HCT116 (cell line): ENCODE measurements at regions not wholly inside any gene's neighbourhood (a gene's known extent, or its start where the extent isn't known, plus 50 kb on each side); places are given as distances from the start of the nearest gene placed in this dataset.

Experiments
- ATAC-seq: fragments of 200-7000 bp; cut with Tn5 transposase; 2 replicates; pipeline ENCODE4 v1.9.1; 2020; ENCODE audit warnings: mild to moderate bottlenecking, moderate library complexity
- BruUV-seq: library from RNA; stranded (reverse); fragments of 400-500 nt; replicated peaks from 2 replicates; lab custom pipeline; 2021; lab: Mats Ljungman, UMichigan
- CTCF ChIA-PET: fragments of 300-600 bp; sonication (Branson Sonifier 250); formaldehyde crosslinking; loops from one replicate; lab custom pipeline; 2021; ENCODE audit warnings: antibody characterized with exemption; lab: Charles Lee
- POLR2A ChIA-PET: fragments of 300-600, 350-600 bp; sonication (Branson Sonifier 250); formaldehyde crosslinking; loops from one replicate; lab custom pipeline; 2021; ENCODE audit warnings: antibody characterized with exemption; lab: Charles Lee
- RAD21 ChIA-PET, 2 experiments: fragments of 300-600 bp; sonication (Branson Sonifier 250); formaldehyde crosslinking; loops; one replicate each; lab custom pipeline; 2023; ENCODE audit warnings: low total read pairs in 2 of 2; ENCODE audit not compliant: uncharacterized antibody in 2 of 2, unreplicated experiment in 2 of 2, low non-redundant PET in 1 of 2; lab: Charles Lee
- DNase-seq: peaks from one replicate; pipeline ENCODE4 v3.0.0-alpha.2; 2010; ENCODE audit warnings: low read depth, low spot score
- H2AFZ ChIP-seq: fragments of 200-600 bp; shearing (Covaris generic), sonication (generic); 2 replicates; pipeline ENCODE4 v1.6.1; 2017; ENCODE audit warnings: low read depth, mixed run types, mixed read lengths, antibody characterized with exemption, low read length; ENCODE audit not compliant: poor library complexity, severe bottlenecking
- H3K27ac ChIP-seq: 2 replicates; pipeline ENCODE4 v1.5.1; 2012; ENCODE audit warnings: low read depth, low read length
- H3K27me3 ChIP-seq: fragments of 200-600 bp; sonication (generic); 2 replicates; pipeline ENCODE4 v1.6.1; 2016; ENCODE audit warnings: mixed run types, low read length, mixed read lengths; ENCODE audit not compliant: insufficient read depth
- H3K36me3 ChIP-seq, 2 experiments: fragments of 200-500 bp in 1 of 2; fragments of 200-600 bp in 1 of 2; sonication (Bioruptor generic) in 1 of 2; sonication (generic) in 1 of 2; 2 replicates each; pipeline versions ENCODE4 v1.5.1 to v1.6.1; 2014 to 2016; ENCODE audit warnings: low read length in 2 of 2, inconsistent platforms in 1 of 2, mixed read lengths in 1 of 2, mixed run types in 1 of 2; ENCODE audit not compliant: insufficient read depth in 2 of 2, control insufficient read depth in 1 of 2
- H3K4me1 ChIP-seq, 2 experiments: fragments of 200-600 bp in 1 of 2; sonication (generic) in 1 of 2; 2 replicates each; pipeline versions ENCODE4 v1.5.1 to v1.6.1; 2012 to 2017; ENCODE audit warnings: low read length in 2 of 2, inconsistent platforms in 1 of 2, mild to moderate bottlenecking in 1 of 2, mixed read lengths in 1 of 2, mixed run types in 1 of 2, moderate library complexity in 1 of 2; ENCODE audit not compliant: insufficient read depth in 2 of 2, control insufficient read depth in 1 of 2
- H3K4me2 ChIP-seq: fragments of 200-600 bp; sonication (generic); 2 replicates; pipeline ENCODE4 v1.6.1; 2017; ENCODE audit warnings: mixed run types, low read length, mixed read lengths
- H3K4me3 ChIP-seq, 2 experiments: fragments of 200-600 bp in 1 of 2; sonication (generic) in 1 of 2; replicated peaks in 1 of 2; 2 replicates each; pipeline ENCODE4 v1.5.1; 2011 to 2016; ENCODE audit warnings: low read length in 2 of 2, control low read depth in 1 of 2, low read depth in 1 of 2, mild to moderate bottlenecking in 1 of 2, mixed read lengths in 1 of 2, mixed run types in 1 of 2
- H3K79me2 ChIP-seq: fragments of 200-600 bp; sonication (generic); 2 replicates; pipeline ENCODE4 v1.6.1; 2017; ENCODE audit warnings: mild to moderate bottlenecking, mixed run types, low read length, moderate library complexity, mixed read lengths; ENCODE audit not compliant: insufficient read depth
- H3K9ac ChIP-seq: fragments of 200-600 bp; sonication (generic); 2 replicates; pipeline ENCODE4 v1.6.1; 2016; ENCODE audit warnings: low read length, mixed read lengths
- H3K9me2 ChIP-seq: fragments of 200-600 bp; sonication (generic), shearing (Covaris generic); 2 replicates; pipeline ENCODE4 v1.6.1; 2017; ENCODE audit warnings: mixed run types, mild to moderate bottlenecking, moderate library complexity; ENCODE audit not compliant: insufficient read depth
- H3K9me3 ChIP-seq, 2 experiments: fragments of 200-500 bp in 1 of 2; fragments of 200-600 bp in 1 of 2; sonication (Bioruptor generic) in 1 of 2; sonication (generic) in 1 of 2; 2 replicates each; pipeline ENCODE4 v1.6.1; 2014 to 2017; ENCODE audit warnings: low read length in 2 of 2, mixed read lengths in 2 of 2, inconsistent platforms in 1 of 2, low read depth in 1 of 2, mild to moderate bottlenecking in 1 of 2, mixed run types in 1 of 2, moderate library complexity in 1 of 2; ENCODE audit not compliant: control insufficient read depth in 1 of 2, insufficient read depth in 1 of 2
- H4K20me1 ChIP-seq: fragments of 200-600 bp; sonication (generic), shearing (Covaris generic); 2 replicates; pipeline ENCODE4 v1.6.1; 2017; ENCODE audit warnings: mixed run types, mild to moderate bottlenecking, moderate library complexity; ENCODE audit not compliant: insufficient read depth
- CBX3 ChIP-seq: IDR thresholded peaks from 2 replicates; pipeline ENCODE4 v1.6.1; 2012; ENCODE audit warnings: low read depth
- CEBPB ChIP-seq: IDR thresholded peaks from 2 replicates; pipeline ENCODE4 v1.6.1; 2012; ENCODE audit warnings: low read depth
- CTCF ChIP-seq, 3 experiments: fragments of 200-600 bp in 1 of 3; sonication (generic) in 1 of 3; IDR thresholded peaks in 2 of 3; conservative IDR thresholded peaks in 1 of 3; 2 replicates each; pipeline ENCODE4 v1.5.1; 2012 to 2017; ENCODE audit warnings: low read depth in 2 of 3, low read length in 2 of 3, antibody characterized with exemption in 1 of 3, borderline replicate concordance in 1 of 3, control low read depth in 1 of 3, mild to moderate bottlenecking in 1 of 3, mixed read lengths in 1 of 3, mixed run types in 1 of 3, moderate library complexity in 1 of 3; ENCODE audit not compliant: insufficient read depth in 1 of 3
- EGR1 ChIP-seq: IDR thresholded peaks from 2 replicates; pipeline ENCODE4 v1.6.1; 2012; ENCODE audit warnings: low read depth
- ELF1 ChIP-seq: IDR thresholded peaks from 2 replicates; pipeline ENCODE4 v1.6.1; 2012; ENCODE audit warnings: low read depth, borderline replicate concordance
- EZH2phosphoT487 ChIP-seq: fragments of 200-600 bp; IDR thresholded peaks from 2 replicates; pipeline ENCODE4 v1.6.1; 2018; ENCODE audit warnings: antibody characterized with exemption, borderline replicate concordance
- FOSL1 ChIP-seq: IDR thresholded peaks from 2 replicates; pipeline ENCODE4 v1.6.1; 2012; ENCODE audit warnings: low read depth
- JUND ChIP-seq: IDR thresholded peaks from 2 replicates; pipeline ENCODE4 v1.6.1; 2012
- POLR2A ChIP-seq: IDR thresholded peaks from 2 replicates; pipeline ENCODE4 v1.7.0; 2011; ENCODE audit warnings: borderline replicate concordance; ENCODE audit not compliant: insufficient read depth, insufficient read length; ENCODE audit errors: extremely low read depth
- RAD21 ChIP-seq: IDR thresholded peaks from 2 replicates; pipeline ENCODE4 v1.6.1; 2012; ENCODE audit warnings: low read depth, mild to moderate bottlenecking
- SIN3A ChIP-seq: IDR thresholded peaks from 2 replicates; pipeline ENCODE4 v1.6.1; 2012; ENCODE audit warnings: low read depth
- SP1 ChIP-seq: IDR thresholded peaks from 2 replicates; pipeline ENCODE4 v1.6.1; 2012; ENCODE audit warnings: low read depth
- TCF7L2 ChIP-seq: IDR thresholded peaks from 2 replicates; pipeline ENCODE4 v1.7.0; 2011; ENCODE audit warnings: borderline replicate concordance, inconsistent platforms; ENCODE audit not compliant: insufficient read depth, insufficient read length; ENCODE audit errors: extremely low read depth
- YY1 ChIP-seq: IDR thresholded peaks from 2 replicates; pipeline ENCODE4 v1.6.1; 2011; ENCODE audit warnings: low read length, low read depth, moderate library complexity, mild to moderate bottlenecking; ENCODE audit not compliant: insufficient replicate concordance; ENCODE audit errors: extremely low read depth
- ZBTB33 ChIP-seq: IDR thresholded peaks from 2 replicates; pipeline ENCODE4 v1.6.1; 2011; ENCODE audit warnings: mild to moderate bottlenecking, low read length, moderate library complexity; ENCODE audit not compliant: insufficient replicate concordance; ENCODE audit errors: extremely low read depth
- ZNF274 ChIP-seq: fragments of 200-500 bp; sonication (Bioruptor generic); IDR thresholded peaks from 2 replicates; pipeline ENCODE4 v1.6.1; 2014; ENCODE audit warnings: mild to moderate bottlenecking, low read depth, low read length, inconsistent platforms
- intact Hi-C: fragments of 100-400 bp; cut with micrococcal nuclease; formaldehyde crosslinking; loops from 2 replicates; pipeline ENCODE4 v1.10.0; 2022
- TF ChIP-seq, protein P1 (sequence below): IDR thresholded peaks from 2 replicates; pipeline ENCODE4 v1.6.1; 2012
- TF ChIP-seq, protein P2 (sequence below): IDR thresholded peaks from 2 replicates; pipeline ENCODE4 v1.6.1; 2012

- CTCF ChIA-PET = no interaction called here
These were observed 842.2 kb upstream of the AMELY start for GRCh38 chrY:7753711-7754110.

More at GRCh38 chrY:7753711-7754110, 842.2 kb upstream of the AMELY start:
- no peaks in the 10 kb centered on the region for H3K27me3 ChIP-seq
- ChIA-PET POLR2A (no interaction called here), RAD21 (no interaction called here)
- H3K4me2 ChIP-seq = no peak overlapping the region
- H3K9ac ChIP-seq = no peak overlapping the region
- no peaks in the 10 kb centered on the region for H3K9me2 ChIP-seq
- H4K20me1 ChIP-seq = no peaks in the 10 kb centered on the region
- intact Hi-C loops = no loop called here
- no peaks in the 10 kb centered on the region for H3K4me1 ChIP-seq
- no TSS peak for BruUV-seq
- no peak overlapping the region for H3K4me3 ChIP-seq
- H3K9me3 ChIP-seq = no peaks in the 10 kb centered on the region
- no peak overlapping the region for H3K27ac ChIP-seq
- H2AFZ ChIP-seq = no peak overlapping the region
- ATAC-seq (no peak), DNase-seq (no peak)
- no peaks in the 10 kb centered on the region for H3K36me3 ChIP-seq
- no peaks in the 10 kb centered on the region for H3K79me2 ChIP-seq
- TF ChIP-seq POLR2A = no peak
- TF ChIP-seq JUND = no peak
- TF ChIP-seq ZNF274 = no peak
- TF ChIP-seq SIN3A = no peak
- TF ChIP-seq CTCF (IDR thresholded peaks at IDR 0.05 in 2 of 3, conservative IDR thresholded peaks at IDR 0.05 in 1 of 3; ENCODE audit: borderline replicate concordance in 1 of 3, insufficient read depth in 1 of 3, low read depth in 2 of 3, low read length in 2 of 3) = no peak
- no peak for TF ChIP-seq ZBTB33
- no peak for TF ChIP-seq CBX3
- no peak for TF ChIP-seq TCF7L2
- no peak for TF ChIP-seq EGR1
- TF ChIP-seq, protein P1, sequence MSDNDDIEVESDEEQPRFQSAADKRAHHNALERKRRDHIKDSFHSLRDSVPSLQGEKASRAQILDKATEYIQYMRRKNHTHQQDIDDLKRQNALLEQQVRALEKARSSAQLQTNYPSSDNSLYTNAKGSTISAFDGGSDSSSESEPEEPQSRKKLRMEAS = no peak
- TF ChIP-seq, protein P2, sequence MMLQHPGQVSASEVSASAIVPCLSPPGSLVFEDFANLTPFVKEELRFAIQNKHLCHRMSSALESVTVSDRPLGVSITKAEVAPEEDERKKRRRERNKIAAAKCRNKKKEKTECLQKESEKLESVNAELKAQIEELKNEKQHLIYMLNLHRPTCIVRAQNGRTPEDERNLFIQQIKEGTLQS = no peak
- TF ChIP-seq CEBPB = no peak
- TF ChIP-seq YY1 = no peak
- TF ChIP-seq EZH2phosphoT487 = no peak
- TF ChIP-seq SP1 = no peak
- no peak for TF ChIP-seq RAD21
- no peak for TF ChIP-seq FOSL1
- TF ChIP-seq ELF1 = no peak
